Progenitor cell of endocrine pancreas (in vitro differentiated cells): ENCODE measurements at regions not wholly inside any gene's neighbourhood (a gene's known extent, or its start where the extent isn't known, plus 50 kb on each side); places are given as distances from the start of the nearest gene placed in this dataset.

ENCODE experiments used
- DNase-seq: peaks from one replicate; pipeline ENCODE4 v3.0.0; 2021; ENCODE audit warnings: low spot score; ENCODE audit not compliant: unreplicated experiment
- H3K27ac Mint-ChIP-seq: 2 replicates; pipeline ENCODE4 v1.8.0; 2021; ENCODE audit warnings: mild to moderate bottlenecking, moderate library complexity, mixed read lengths
- H3K27me3 Mint-ChIP-seq: 2 replicates; pipeline ENCODE4 v1.8.0; 2021; ENCODE audit warnings: mixed read lengths
- H3K36me3 Mint-ChIP-seq: 2 replicates; pipeline ENCODE4 v1.8.0; 2022; ENCODE audit warnings: mixed read lengths; ENCODE audit not compliant: insufficient read depth
- H3K4me1 Mint-ChIP-seq: 2 replicates; pipeline ENCODE4 v1.8.0; 2021; ENCODE audit warnings: low read depth, mixed read lengths
- H3K4me3 Mint-ChIP-seq: 2 replicates; pipeline ENCODE4 v1.8.0; 2021; ENCODE audit warnings: low read depth, mild to moderate bottlenecking, moderate library complexity, mixed read lengths
- H3K9me3 Mint-ChIP-seq: 2 replicates; pipeline ENCODE4 v1.8.0; 2021; ENCODE audit warnings: low read depth, mixed read lengths
- CTCF ChIP-seq: fragments of 200-600 bp; sonication (generic); IDR thresholded peaks from one replicate; pipeline ENCODE4 v1.5.0; 2021; ENCODE audit warnings: antibody characterized with exemption, mild to moderate bottlenecking; ENCODE audit not compliant: unreplicated experiment

GRCh38 chr5:2584579-2585269 lies 166.8 kb downstream of the IRX2 start:
- Mint-ChIP-seq H3K36me3 (no peaks in the 10 kb centered on the region), H3K4me3 (no peak overlapping the region), H3K27me3 (peaks cover 40% of the 10 kb centered on the region), H3K9me3 (no peaks in the 10 kb centered on the region), H3K4me1 (no peaks in the 10 kb centered on the region), H3K27ac (no peak overlapping the region)
- no peak for DNase-seq
- TF ChIP-seq CTCF = no peak

- Mint-ChIP-seq H3K4me1 (no peaks in the 10 kb centered on the region), H3K9me3 (no peaks in the 10 kb centered on the region), H3K27ac (no peak overlapping the region), H3K27me3 (peaks cover 42% of the 10 kb centered on the region), H3K36me3 (no peaks in the 10 kb centered on the region), H3K4me3 (no peak overlapping the region)
- DNase-seq = no peak
- no peak for TF ChIP-seq CTCF
These were observed 169.0 kb downstream of the IRX2 start for GRCh38 chr5:2582507-2582906.

GRCh38 chr5:2582106-2582505 lies 169.4 kb downstream of the IRX2 start:
- Mint-ChIP-seq H3K36me3 (no peaks in the 10 kb centered on the region), H3K4me3 (no peak overlapping the region), H3K9me3 (no peaks in the 10 kb centered on the region), H3K27me3 (peaks cover 46% of the 10 kb centered on the region), H3K27ac (no peak overlapping the region), H3K4me1 (no peaks in the 10 kb centered on the region)
- no peak for TF ChIP-seq CTCF
- DNase-seq = no peak

GRCh38 chr5:2581418-2581817 lies 170.1 kb downstream of the IRX2 start:
- Mint-ChIP-seq H3K4me3 (no peak overlapping the region), H3K27me3 (peaks cover 47% of the 10 kb centered on the region), H3K36me3 (no peaks in the 10 kb centered on the region), H3K4me1 (no peaks in the 10 kb centered on the region), H3K27ac (no peak overlapping the region), H3K9me3 (no peaks in the 10 kb centered on the region)
- no peak for DNase-seq
- TF ChIP-seq CTCF = no peak

- H3K27ac Mint-ChIP-seq = no peak overlapping the region
- no peaks in the 10 kb centered on the region for H3K36me3 Mint-ChIP-seq
These were observed 172.4 kb downstream of the IRX2 start for GRCh38 chr5:2579126-2579525.

More at GRCh38 chr5:2579126-2579525, 172.4 kb downstream of the IRX2 start:
- no peak for TF ChIP-seq CTCF
- Mint-ChIP-seq H3K4me3 (no peak overlapping the region), H3K4me1 (peaks cover 2% of the 10 kb centered on the region), H3K9me3 (no peaks in the 10 kb centered on the region), H3K27me3 (peaks cover 54% of the 10 kb centered on the region)
- no peak for DNase-seq
